HEK293 (cell line): ENCODE measurements at regions not wholly inside any gene's neighbourhood (a gene's known extent, or its start where the extent isn't known, plus 50 kb on each side); places are given as distances from the start of the nearest gene placed in this dataset.

Experiments
- CTCF ChIA-PET: fragments of 350-600 bp; formaldehyde crosslinking; extraction: SDS; loops from one replicate; lab custom pipeline; 2021; ENCODE audit warnings: antibody characterized with exemption; lab: Yijun Ruan, JAX
- POLR2A ChIA-PET: fragments of 300-600 bp; formaldehyde crosslinking; extraction: SDS; loops from one replicate; lab custom pipeline; 2020; ENCODE audit warnings: antibody characterized with exemption, inconsistent platforms; lab: Yijun Ruan, JAX
- H3K27ac ChIP-seq: fragments of 200-500 bp; sonication (Bioruptor generic); 2 replicates; pipeline ENCODE4 v1.5.1; 2014; ENCODE audit warnings: low read depth, low read length, control low read depth, inconsistent platforms; ENCODE audit errors: extremely low read depth
- H3K36me3 ChIP-seq, 2 experiments: fragments of 200-500 bp in 1 of 2; sonication (Bioruptor generic) in 1 of 2; 1 replicate in 1 of 2; 2 replicates in 1 of 2; pipeline ENCODE4 v1.5.1; 2014 to 2017; ENCODE audit warnings: inconsistent platforms in 2 of 2, low read length in 2 of 2; ENCODE audit not compliant: control insufficient read depth in 2 of 2, insufficient read depth in 1 of 2
- H3K4me1 ChIP-seq: fragments of 200-500 bp; sonication (Bioruptor generic); 2 replicates; pipeline ENCODE4 v1.5.1; 2014; ENCODE audit warnings: mild to moderate bottlenecking, low read length, inconsistent platforms; ENCODE audit not compliant: control insufficient read depth, insufficient read depth
- H3K4me3 ChIP-seq: 2 replicates; pipeline ENCODE4 v1.5.1; 2011; ENCODE audit warnings: low read depth, mild to moderate bottlenecking, control low read depth, low read length, moderate library complexity
- H3K9me3 ChIP-seq: fragments of 200-500 bp; sonication (Bioruptor generic); 2 replicates; pipeline ENCODE4 v1.5.1; 2014; ENCODE audit warnings: low read depth, low read length, inconsistent platforms; ENCODE audit not compliant: control insufficient read depth, insufficient read depth
- BCL11A ChIP-seq: fragments of 450-650 bp; formaldehyde crosslinking; IDR thresholded peaks from 2 replicates; pipeline ENCODE4 v1.5.1; 2016; ENCODE audit warnings: low read depth, missing biosample characterization, missing genetic modification characterization
- GLIS2 ChIP-seq: fragments of 450-650 bp; formaldehyde crosslinking; IDR thresholded peaks from 2 replicates; pipeline ENCODE4 v1.5.1; 2016; ENCODE audit warnings: missing biosample characterization, missing genetic modification characterization
- PATZ1 ChIP-seq: fragments of 450-650 bp; formaldehyde crosslinking; IDR thresholded peaks from 2 replicates; pipeline ENCODE4 v1.5.1; 2016; ENCODE audit warnings: missing biosample characterization, missing genetic modification characterization
- RBAK ChIP-seq: fragments of 450-650 bp; formaldehyde crosslinking; IDR thresholded peaks from 2 replicates; pipeline ENCODE4 v1.5.1; 2016; ENCODE audit warnings: missing biosample characterization, missing genetic modification characterization
- TRIM28 ChIP-seq: IDR thresholded peaks from 2 replicates; pipeline ENCODE4 v1.6.1; 2011; ENCODE audit warnings: low read length, control low read depth, borderline replicate concordance
- ZFP37 ChIP-seq: fragments of 450-650 bp; formaldehyde crosslinking; IDR thresholded peaks from 2 replicates; pipeline ENCODE4 v1.5.1; 2016; ENCODE audit warnings: missing biosample characterization, missing genetic modification characterization
- ZNF112 ChIP-seq: fragments of 450-650 bp; formaldehyde crosslinking; IDR thresholded peaks from 2 replicates; pipeline ENCODE4 v1.5.0; 2017; ENCODE audit warnings: missing biosample characterization, missing genetic modification characterization
- ZNF18 ChIP-seq: fragments of 450-650 bp; formaldehyde crosslinking; IDR thresholded peaks from 2 replicates; pipeline ENCODE4 v1.5.1; 2016; ENCODE audit warnings: missing biosample characterization, missing genetic modification characterization
- ZNF239 ChIP-seq: fragments of 450-650 bp; formaldehyde crosslinking; IDR thresholded peaks from 2 replicates; pipeline ENCODE4 v1.5.1; 2016; ENCODE audit warnings: missing biosample characterization, missing genetic modification characterization
- ZNF398 ChIP-seq: fragments of 450-650 bp; formaldehyde crosslinking; IDR thresholded peaks from 2 replicates; pipeline ENCODE4 v1.5.1; 2017; ENCODE audit warnings: missing biosample characterization, missing genetic modification characterization
- ZNF416 ChIP-seq: fragments of 450-650 bp; formaldehyde crosslinking; IDR thresholded peaks from 2 replicates; pipeline ENCODE4 v1.5.1; 2016; ENCODE audit warnings: missing biosample characterization, missing genetic modification characterization
- ZNF549 ChIP-seq: fragments of 450-650 bp; IDR thresholded peaks from 2 replicates; pipeline ENCODE4 v1.5.1; 2018; ENCODE audit warnings: missing biosample characterization, missing genetic modification characterization, mild to moderate bottlenecking, inconsistent platforms, moderate library complexity
- ZNF571 ChIP-seq: fragments of 450-650 bp; formaldehyde crosslinking; IDR thresholded peaks from 2 replicates; pipeline ENCODE4 v1.5.0; 2017; ENCODE audit warnings: missing biosample characterization, missing genetic modification characterization
- ZNF658 ChIP-seq: fragments of 450-650 bp; formaldehyde crosslinking; IDR thresholded peaks from 2 replicates; pipeline ENCODE4; 2016; ENCODE audit warnings: missing biosample characterization, missing genetic modification characterization
- ZNF670 ChIP-seq: fragments of 450-650 bp; formaldehyde crosslinking; IDR thresholded peaks from 2 replicates; pipeline ENCODE4 v1.5.1; 2016; ENCODE audit warnings: missing biosample characterization, missing genetic modification characterization, low read depth
- ZNF692 ChIP-seq: fragments of 450-650 bp; formaldehyde crosslinking; IDR thresholded peaks from 2 replicates; pipeline ENCODE4 v1.5.1; 2016; ENCODE audit warnings: missing biosample characterization, missing genetic modification characterization
- ZNF837 ChIP-seq: fragments of 450-650 bp; formaldehyde crosslinking; IDR thresholded peaks from 2 replicates; pipeline ENCODE4 v1.5.1; 2016; ENCODE audit warnings: missing biosample characterization, missing genetic modification characterization
- ZNF843 ChIP-seq: fragments of 450-650 bp; formaldehyde crosslinking; IDR thresholded peaks from 2 replicates; pipeline ENCODE4 v1.5.1; 2016; ENCODE audit warnings: missing biosample characterization, missing genetic modification characterization
- ZSCAN16 ChIP-seq: fragments of 450-650 bp; formaldehyde crosslinking; IDR thresholded peaks from 2 replicates; pipeline ENCODE4 v1.5.1; 2016; ENCODE audit warnings: missing biosample characterization, missing genetic modification characterization
- TF ChIP-seq, protein P1 (sequence below): fragments of 450-650 bp; formaldehyde crosslinking; IDR thresholded peaks from 2 replicates; pipeline ENCODE4 v1.5.1; 2016; ENCODE audit warnings: missing biosample characterization, missing genetic modification characterization
- TF ChIP-seq, protein P2 (sequence below): fragments of 450-650 bp; IDR thresholded peaks from 2 replicates; pipeline ENCODE4 v1.5.1; 2018; ENCODE audit warnings: missing biosample characterization, mild to moderate bottlenecking, missing genetic modification characterization

DNA sequence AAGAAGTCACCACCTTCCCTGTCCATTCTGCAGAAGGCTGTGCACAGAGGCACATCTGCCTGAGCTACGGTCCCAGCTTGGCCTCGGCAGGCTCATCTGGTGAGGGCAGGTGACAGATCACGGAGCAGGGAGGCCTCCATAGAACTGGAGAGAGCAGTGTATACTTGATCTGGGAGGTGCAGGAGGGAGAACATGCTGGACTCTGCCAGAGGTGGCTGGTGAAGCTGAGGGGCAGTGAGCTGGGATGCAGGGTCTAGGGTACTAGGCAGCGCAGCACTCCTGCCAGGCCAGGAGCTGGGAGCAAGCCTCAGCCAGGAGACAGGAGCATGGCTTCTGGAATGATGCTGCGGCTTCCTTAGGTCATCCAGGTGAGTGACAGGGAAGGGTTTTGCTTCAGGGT, 553.0 kb downstream of the TCERG1L start (continued):
- TF ChIP-seq TRIM28: no peak
- no peak for TF ChIP-seq ZNF112 (tag by site-specific recombination)
- no peak for TF ChIP-seq ZFP37 (tag by site-specific recombination)
- TF ChIP-seq ZNF18: no peak
- TF ChIP-seq ZNF658 (tag by site-specific recombination): no peak
- TF ChIP-seq ZSCAN16 (tag by site-specific recombination): no peak
- TF ChIP-seq, all 188 proteins: peak for 0

DNA sequence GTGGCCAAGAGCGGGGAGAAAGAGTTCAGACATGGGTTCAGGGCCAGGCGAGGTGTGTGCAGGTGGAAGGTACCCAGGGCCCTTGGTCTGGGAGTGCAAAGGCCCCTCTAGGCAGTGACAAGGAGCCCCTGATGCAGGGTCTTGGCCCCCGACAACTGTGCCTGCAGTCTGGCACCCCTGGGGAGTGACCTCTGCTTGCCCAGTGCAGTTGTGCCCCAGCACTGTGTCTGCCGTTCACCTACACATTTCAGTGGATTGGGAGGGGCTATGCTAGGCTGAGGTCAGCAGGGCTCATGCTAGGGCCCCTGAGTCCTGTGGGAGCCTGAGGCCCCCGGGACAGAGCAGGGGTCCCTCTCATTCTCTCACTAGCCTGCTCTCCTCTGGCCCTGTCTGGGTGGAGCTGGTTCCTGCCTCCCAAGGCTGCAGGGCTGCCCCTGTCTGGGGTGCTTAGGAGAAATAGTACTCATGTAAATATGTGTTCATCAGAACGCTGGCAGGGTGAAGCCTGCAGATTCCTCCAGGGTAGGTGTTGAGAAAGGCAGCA, 550.4 kb downstream of the TCERG1L start:
- no peak overlapping the region for H3K4me3 ChIP-seq
- H3K27ac ChIP-seq: no peak overlapping the region
- POLR2A ChIA-PET: no interaction called here
- no peaks in the 10 kb centered on the region for H3K9me3 ChIP-seq
- no peaks in the 10 kb centered on the region for H3K4me1 ChIP-seq
- CTCF ChIA-PET: no interaction called here
- no peaks in the 10 kb centered on the region for H3K36me3 ChIP-seq
- TF ChIP-seq ZNF571 (tag by site-specific recombination): no peak
- TF ChIP-seq BCL11A (tag by site-specific recombination): no peak
- no peak for TF ChIP-seq PATZ1 (tag by site-specific recombination)
- no peak for TF ChIP-seq ZNF843
- no peak for TF ChIP-seq ZNF670
- TF ChIP-seq RBAK (tag by site-specific recombination): no peak
- no peak for TF ChIP-seq GLIS2 (tag by site-specific recombination)
- TF ChIP-seq ZNF398 (tag by site-specific recombination): no peak
- no peak for TF ChIP-seq ZNF549 (tag by site-specific recombination)
- no peak for TF ChIP-seq ZNF239
- no peak for TF ChIP-seq ZNF416
- TF ChIP-seq, protein P1, sequence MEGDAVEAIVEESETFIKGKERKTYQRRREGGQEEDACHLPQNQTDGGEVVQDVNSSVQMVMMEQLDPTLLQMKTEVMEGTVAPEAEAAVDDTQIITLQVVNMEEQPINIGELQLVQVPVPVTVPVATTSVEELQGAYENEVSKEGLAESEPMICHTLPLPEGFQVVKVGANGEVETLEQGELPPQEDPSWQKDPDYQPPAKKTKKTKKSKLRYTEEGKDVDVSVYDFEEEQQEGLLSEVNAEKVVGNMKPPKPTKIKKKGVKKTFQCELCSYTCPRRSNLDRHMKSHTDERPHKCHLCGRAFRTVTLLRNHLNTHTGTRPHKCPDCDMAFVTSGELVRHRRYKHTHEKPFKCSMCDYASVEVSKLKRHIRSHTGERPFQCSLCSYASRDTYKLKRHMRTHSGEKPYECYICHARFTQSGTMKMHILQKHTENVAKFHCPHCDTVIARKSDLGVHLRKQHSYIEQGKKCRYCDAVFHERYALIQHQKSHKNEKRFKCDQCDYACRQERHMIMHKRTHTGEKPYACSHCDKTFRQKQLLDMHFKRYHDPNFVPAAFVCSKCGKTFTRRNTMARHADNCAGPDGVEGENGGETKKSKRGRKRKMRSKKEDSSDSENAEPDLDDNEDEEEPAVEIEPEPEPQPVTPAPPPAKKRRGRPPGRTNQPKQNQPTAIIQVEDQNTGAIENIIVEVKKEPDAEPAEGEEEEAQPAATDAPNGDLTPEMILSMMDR: no peak
- TF ChIP-seq, protein P2, sequence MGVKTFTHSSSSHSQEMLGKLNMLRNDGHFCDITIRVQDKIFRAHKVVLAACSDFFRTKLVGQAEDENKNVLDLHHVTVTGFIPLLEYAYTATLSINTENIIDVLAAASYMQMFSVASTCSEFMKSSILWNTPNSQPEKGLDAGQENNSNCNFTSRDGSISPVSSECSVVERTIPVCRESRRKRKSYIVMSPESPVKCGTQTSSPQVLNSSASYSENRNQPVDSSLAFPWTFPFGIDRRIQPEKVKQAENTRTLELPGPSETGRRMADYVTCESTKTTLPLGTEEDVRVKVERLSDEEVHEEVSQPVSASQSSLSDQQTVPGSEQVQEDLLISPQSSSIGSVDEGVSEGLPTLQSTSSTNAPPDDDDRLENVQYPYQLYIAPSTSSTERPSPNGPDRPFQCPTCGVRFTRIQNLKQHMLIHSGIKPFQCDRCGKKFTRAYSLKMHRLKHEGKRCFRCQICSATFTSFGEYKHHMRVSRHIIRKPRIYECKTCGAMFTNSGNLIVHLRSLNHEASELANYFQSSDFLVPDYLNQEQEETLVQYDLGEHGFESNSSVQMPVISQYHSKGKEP (tag by site-specific recombination): no peak
- TF ChIP-seq ZNF837: no peak
- TF ChIP-seq ZNF692: no peak
